ENCODE measurements at regions not wholly inside any gene's neighbourhood (a gene's known extent, or its start where the extent isn't known, plus 50 kb on each side); places are given as distances from the start of the nearest gene placed in this dataset.
"Not testable (repeated sequence)": the region's sequence is repeated elsewhere in the genome, so short reads cannot be mapped to it uniquely, and the experiment has no call there.

- H3K27ac Mint-ChIP-seq: no peak overlapping the region
Measured at GRCh38 chr13:67950603-67951002, 720.5 kb upstream of the PCDH9 start.

GRCh38 chr13:67946131-67946530 is 716.0 kb upstream of the PCDH9 start:
- Mint-ChIP-seq H3K27ac (no peak overlapping the region), H3K9me3 (ENCODE audit: low read depth) (peaks cover 4% of the 10 kb centered on the region), H3K4me1 (no peaks in the 10 kb centered on the region), H3K27me3 (no peaks in the 10 kb centered on the region), H3K36me3 (no peaks in the 10 kb centered on the region), H3K4me3 (no peak overlapping the region)
- no peak for ATAC-seq
- no peak for DNase-seq
- CTCF ChIA-PET: no interaction called here

More at GRCh38 chr13:67950603-67951002, 720.5 kb upstream of the PCDH9 start:
- CTCF ChIA-PET: no interaction called here
- ATAC-seq: no peak
- Mint-ChIP-seq H3K36me3 (no peaks in the 10 kb centered on the region), H3K4me3 (no peak overlapping the region), H3K9me3 (ENCODE audit: low read depth) (peaks cover 1% of the 10 kb centered on the region), H3K27me3 (no peaks in the 10 kb centered on the region), H3K4me1 (no peaks in the 10 kb centered on the region)
- DNase-seq: no peak

- Mint-ChIP-seq H3K4me1 (no peaks in the 10 kb centered on the region), H3K36me3 (no peaks in the 10 kb centered on the region), H3K27ac (no peak overlapping the region), H3K9me3 (ENCODE audit: low read depth) (peaks cover 4% of the 10 kb centered on the region), H3K27me3 (no peaks in the 10 kb centered on the region), H3K4me3 (no peak overlapping the region)
- CTCF ChIA-PET: no interaction called here
- no peak for ATAC-seq
- no peak for DNase-seq
Measured at GRCh38 chr13:67943116-67943515, 713.0 kb upstream of the PCDH9 start.

- H3K27me3 Mint-ChIP-seq: no peaks in the 10 kb centered on the region
- no peaks in the 10 kb centered on the region for H3K36me3 Mint-ChIP-seq
- DNase-seq (no peak), ATAC-seq (no peak)
- CTCF ChIA-PET: no interaction called here
- no peak overlapping the region for H3K27ac Mint-ChIP-seq
- H3K9me3 Mint-ChIP-seq (ENCODE audit: low read depth): peaks cover 2% of the 10 kb centered on the region
- no peaks in the 10 kb centered on the region for H3K4me1 Mint-ChIP-seq
- H3K4me3 Mint-ChIP-seq: no peak overlapping the region
Measured at GRCh38 chr13:67935626-67936025, 705.5 kb upstream of the PCDH9 start.

GRCh38 chr13:67934617-67935330 is 704.6 kb upstream of the PCDH9 start:
- DNase-seq (no peak), ATAC-seq (no peak)
- Mint-ChIP-seq H3K4me1 (no peaks in the 10 kb centered on the region), H3K4me3 (no peak overlapping the region), H3K27me3 (no peaks in the 10 kb centered on the region), H3K27ac (no peak overlapping the region), H3K9me3 (ENCODE audit: low read depth) (peaks cover 2% of the 10 kb centered on the region), H3K36me3 (no peaks in the 10 kb centered on the region)
- CTCF ChIA-PET: no interaction called here

DNA sequence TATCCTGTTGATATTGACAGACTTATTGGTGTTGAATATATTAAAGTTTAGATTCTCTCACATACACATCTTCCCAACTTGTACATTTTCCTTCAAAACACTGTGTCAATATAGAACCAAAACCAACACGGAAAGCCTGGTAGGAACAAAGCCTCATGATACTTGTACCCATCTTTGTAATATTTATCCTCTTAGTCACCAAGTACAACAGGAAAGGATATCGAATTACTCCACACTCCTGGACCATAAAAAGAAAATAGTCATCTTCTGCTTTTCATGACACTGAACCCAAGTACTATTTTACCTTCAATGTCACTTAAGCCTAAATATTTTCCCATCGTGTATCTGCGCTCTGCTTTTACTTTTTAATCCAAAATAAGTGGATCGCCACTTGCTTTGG is 702.9 kb upstream of the PCDH9 start:
- Mint-ChIP-seq H3K36me3 (no peaks in the 10 kb centered on the region), H3K9me3 (ENCODE audit: low read depth) (peaks cover 3% of the 10 kb centered on the region), H3K27me3 (no peaks in the 10 kb centered on the region), H3K27ac (no peak overlapping the region), H3K4me3 (no peak overlapping the region), H3K4me1 (no peaks in the 10 kb centered on the region)
- CTCF ChIA-PET: no interaction called here
- ATAC-seq (no peak), DNase-seq (no peak)

DNA sequence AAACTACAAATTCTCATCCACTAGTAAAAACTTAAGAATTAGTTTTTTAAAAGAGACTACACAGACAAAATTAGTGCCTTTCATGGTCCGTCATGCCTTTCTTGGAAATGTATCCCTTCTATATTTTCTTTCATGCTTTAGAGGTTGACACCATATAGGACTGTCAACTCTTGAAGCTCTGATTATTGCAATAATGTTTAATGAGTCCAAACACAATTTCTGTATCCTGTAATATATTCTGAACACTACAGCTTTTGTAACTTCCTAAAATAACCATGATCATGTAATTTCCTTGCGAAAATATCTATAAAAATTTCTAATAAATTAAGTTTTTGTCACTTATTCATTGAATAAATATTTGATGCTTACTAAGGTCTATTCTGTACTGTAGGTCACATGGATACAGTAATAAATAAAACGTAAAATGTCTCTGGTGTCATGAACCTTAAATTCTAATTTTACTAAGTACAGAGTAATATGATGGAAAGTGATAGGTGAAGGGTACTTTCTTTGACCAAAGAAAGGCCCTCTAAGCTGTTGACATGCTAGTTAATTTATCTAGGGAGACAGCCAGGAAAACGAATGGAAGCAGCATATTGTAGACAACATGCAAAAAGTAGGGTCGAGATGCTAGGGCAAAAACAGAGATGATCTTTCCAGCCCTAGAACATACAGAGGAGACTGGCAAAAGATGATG is 687.3 kb upstream of the PCDH9 start:
- no peaks in the 10 kb centered on the region for H3K36me3 Mint-ChIP-seq
- no peak overlapping the region for H3K4me3 Mint-ChIP-seq
- no peak for DNase-seq
- H3K4me1 Mint-ChIP-seq: no peaks in the 10 kb centered on the region
- H3K9me3 Mint-ChIP-seq (ENCODE audit: low read depth): peaks cover 5% of the 10 kb centered on the region
- no peak for ATAC-seq
- CTCF ChIA-PET: interaction anchor here (0.7 kb wide), 1 partner anchor 22 kb away, joined by 3 read pairs; no protein-coding TSS in a partner anchor
- no peak overlapping the region for H3K27ac Mint-ChIP-seq
- no peaks in the 10 kb centered on the region for H3K27me3 Mint-ChIP-seq

DNA sequence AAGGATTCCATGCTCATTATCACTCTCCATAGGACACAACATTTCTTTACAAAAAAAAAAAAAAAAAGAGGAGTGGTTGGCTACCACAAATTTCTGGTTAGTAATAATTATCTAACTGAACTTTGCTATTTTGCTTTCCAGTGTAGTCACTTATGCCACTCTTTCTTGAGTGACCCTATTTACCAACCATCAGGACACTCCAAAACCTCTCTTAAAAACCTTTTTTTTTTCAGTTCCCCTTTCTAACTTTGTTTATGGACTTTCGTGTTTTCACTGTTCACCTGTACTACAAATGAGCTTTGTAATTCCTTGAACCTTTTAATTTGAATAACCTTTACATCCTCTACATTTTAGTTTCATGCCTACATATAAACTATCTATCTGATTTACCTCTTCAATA is 686.5 kb upstream of the PCDH9 start:
- H3K27ac Mint-ChIP-seq: no peak overlapping the region
- ATAC-seq: no peak
- CTCF ChIA-PET: interaction anchor here (0.7 kb wide), 1 partner anchor 22 kb away, joined by 3 read pairs; no protein-coding TSS in a partner anchor
- H3K27me3 Mint-ChIP-seq: no peaks in the 10 kb centered on the region
- no peak for DNase-seq
- no peaks in the 10 kb centered on the region for H3K36me3 Mint-ChIP-seq
- no peak overlapping the region for H3K4me3 Mint-ChIP-seq
- H3K9me3 Mint-ChIP-seq (ENCODE audit: low read depth): peaks cover 5% of the 10 kb centered on the region
- H3K4me1 Mint-ChIP-seq: no peaks in the 10 kb centered on the region

DNA sequence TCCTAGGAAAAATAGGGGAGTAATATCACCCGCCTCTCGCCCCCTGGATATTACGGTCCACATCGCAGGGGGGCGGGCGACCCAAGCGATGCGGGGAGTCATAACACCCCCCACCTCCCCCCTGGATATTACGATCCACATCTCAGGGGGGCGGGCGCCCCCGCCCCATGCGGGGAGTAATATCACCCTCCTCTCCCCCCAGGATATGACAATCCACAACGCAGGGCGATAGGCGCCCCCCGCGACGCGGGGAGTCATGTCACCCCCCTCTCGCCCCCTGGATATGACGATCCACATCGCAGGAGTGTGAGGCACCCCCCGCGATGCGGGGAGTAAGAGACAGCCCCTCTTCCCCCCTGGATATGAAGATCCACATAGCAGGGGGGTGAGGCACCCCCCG is 684.4 kb upstream of the PCDH9 start:
- no peaks in the 10 kb centered on the region for H3K36me3 Mint-ChIP-seq
- no peak overlapping the region for H3K27ac Mint-ChIP-seq
- ATAC-seq (no peak), DNase-seq (no peak)
- H3K27me3 Mint-ChIP-seq: no peaks in the 10 kb centered on the region
- H3K4me3 Mint-ChIP-seq: no peak overlapping the region
- H3K9me3 Mint-ChIP-seq (ENCODE audit: low read depth): peaks cover 8% of the 10 kb centered on the region
- no peaks in the 10 kb centered on the region for H3K4me1 Mint-ChIP-seq
- CTCF ChIA-PET: no interaction called here

GRCh38 chr13:67902960-67903359 is 672.8 kb upstream of the PCDH9 start:
- H3K27ac Mint-ChIP-seq, H3K4me1 Mint-ChIP-seq, H3K4me3 Mint-ChIP-seq, CTCF ChIA-PET, H3K36me3 Mint-ChIP-seq, H3K27me3 Mint-ChIP-seq, ATAC-seq, DNase-seq: not testable (repeated sequence)
- peaks cover 14% of the 10 kb centered on the region for H3K9me3 Mint-ChIP-seq (ENCODE audit: low read depth)

GRCh38 chr13:67880916-67881315 is 650.8 kb upstream of the PCDH9 start:
- no peaks in the 10 kb centered on the region for H3K4me1 Mint-ChIP-seq
- no peak overlapping the region for H3K27ac Mint-ChIP-seq
- CTCF ChIA-PET: no interaction called here
- H3K27me3 Mint-ChIP-seq: no peaks in the 10 kb centered on the region
- H3K36me3 Mint-ChIP-seq: no peaks in the 10 kb centered on the region
- no peak overlapping the region for H3K4me3 Mint-ChIP-seq
- no peak for ATAC-seq
- DNase-seq: no peak
- H3K9me3 Mint-ChIP-seq (ENCODE audit: low read depth): peaks cover 6% of the 10 kb centered on the region

DNA sequence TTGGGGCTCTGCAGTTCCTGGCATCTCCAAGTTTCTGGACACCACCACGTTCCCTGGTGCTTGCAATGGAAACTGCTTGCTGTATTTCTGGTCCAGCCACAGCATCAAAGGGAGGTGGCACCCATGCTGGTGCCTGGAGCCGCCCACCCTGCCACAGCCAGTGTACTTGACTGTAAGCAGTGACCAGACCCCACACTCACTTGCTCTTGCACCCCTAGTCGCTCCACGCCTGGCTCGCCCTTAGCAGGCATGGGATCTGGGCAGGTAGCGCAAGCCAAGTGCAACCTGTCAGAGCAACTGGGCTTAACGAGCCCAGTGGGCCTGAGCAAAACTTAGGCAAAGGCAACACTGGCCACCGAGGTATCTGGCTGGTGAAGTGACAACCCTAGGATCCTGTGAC is 648.2 kb upstream of the PCDH9 start:
- Mint-ChIP-seq H3K27ac (no peak overlapping the region), H3K4me1 (no peaks in the 10 kb centered on the region), H3K9me3 (ENCODE audit: low read depth) (peaks cover 8% of the 10 kb centered on the region), H3K36me3 (no peaks in the 10 kb centered on the region), H3K4me3 (no peak overlapping the region), H3K27me3 (no peaks in the 10 kb centered on the region)
- CTCF ChIA-PET: no interaction called here
- DNase-seq (no peak), ATAC-seq (no peak)

DNA sequence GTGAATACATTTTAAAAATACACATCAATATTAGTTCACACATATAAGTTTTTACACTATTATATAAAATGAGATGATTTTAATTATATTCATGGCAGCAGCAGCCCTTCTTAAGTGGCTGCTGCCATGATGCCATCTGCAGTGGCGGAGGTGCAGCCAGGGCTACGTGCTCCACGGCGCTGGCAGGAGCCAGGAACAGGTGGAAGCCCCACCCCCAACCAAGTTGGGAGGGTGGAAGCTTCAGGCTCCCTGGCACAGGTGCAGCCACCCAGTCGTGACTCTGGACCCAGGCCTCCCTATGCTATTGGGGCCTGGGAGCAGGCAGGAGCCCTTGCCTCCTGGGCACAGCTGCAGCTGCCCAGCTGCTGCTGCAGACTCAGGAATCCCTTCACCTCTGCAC is 646.9 kb upstream of the PCDH9 start:
- DNase-seq: no peak
- H3K27me3 Mint-ChIP-seq: no peaks in the 10 kb centered on the region
- no peaks in the 10 kb centered on the region for H3K36me3 Mint-ChIP-seq
- no peaks in the 10 kb centered on the region for H3K4me1 Mint-ChIP-seq
- peaks cover 15% of the 10 kb centered on the region for H3K9me3 Mint-ChIP-seq (ENCODE audit: low read depth)
- ATAC-seq: no peak
- H3K27ac Mint-ChIP-seq: no peak overlapping the region
- no peak overlapping the region for H3K4me3 Mint-ChIP-seq
- CTCF ChIA-PET: no interaction called here

- ATAC-seq: no peak
- Mint-ChIP-seq H3K27ac (no peak overlapping the region), H3K4me3 (no peak overlapping the region), H3K36me3 (no peaks in the 10 kb centered on the region), H3K9me3 (ENCODE audit: low read depth) (peaks cover 3% of the 10 kb centered on the region), H3K27me3 (no peaks in the 10 kb centered on the region), H3K4me1 (no peaks in the 10 kb centered on the region)
- no peak for DNase-seq
- CTCF ChIA-PET: no interaction called here
Measured at GRCh38 chr13:67867206-67867605, 637.1 kb upstream of the PCDH9 start.

Measured in activated CD8-positive, alpha-beta memory T cell treated with anti-CD3 and anti-CD28 coated beads, Interleukin-2, amount 10 ng/mL, durations not matched to agents 7 days and 5 days (primary cell).